Ishikawa (cell line): ENCODE measurements at regions not wholly inside any gene's neighbourhood (a gene's known extent, or its start where the extent isn't known, plus 50 kb on each side); places are given as distances from the start of the nearest gene placed in this dataset.

Experiments
- CEBPB ChIP-seq: IDR thresholded peaks from 2 replicates; pipeline ENCODE4 v1.6.1; 2012
- CREB1 ChIP-seq: IDR thresholded peaks from 2 replicates; pipeline ENCODE4 v1.6.1; 2012; ENCODE audit warnings: low read depth
- EGR1 ChIP-seq: IDR thresholded peaks from 2 replicates; pipeline ENCODE4 v1.6.1; 2012
- EP300 ChIP-seq: IDR thresholded peaks from 2 replicates; pipeline ENCODE4 v1.6.1; 2012; ENCODE audit warnings: borderline replicate concordance
- FOXM1 ChIP-seq: IDR thresholded peaks from 2 replicates; pipeline ENCODE4 v1.6.1; 2012; ENCODE audit warnings: low read depth, borderline replicate concordance
- NFIC ChIP-seq: IDR thresholded peaks from 2 replicates; pipeline ENCODE4 v1.6.1; 2012
- RAD21 ChIP-seq: IDR thresholded peaks from 2 replicates; pipeline ENCODE4 v1.6.1; 2012; ENCODE audit warnings: low read depth
- REST ChIP-seq: IDR thresholded peaks from 2 replicates; pipeline ENCODE4 v1.6.1; 2012; ENCODE audit warnings: low read depth, mild to moderate bottlenecking
- TAF1 ChIP-seq: IDR thresholded peaks from 2 replicates; pipeline ENCODE4 v1.6.1; 2012; ENCODE audit warnings: low read depth, mild to moderate bottlenecking
- TCF12 ChIP-seq: IDR thresholded peaks from 2 replicates; pipeline ENCODE4 v1.6.1; 2012; ENCODE audit warnings: low read depth
- TEAD4 ChIP-seq: IDR thresholded peaks from 2 replicates; pipeline ENCODE4 v1.6.1; 2012
- USF1 ChIP-seq: IDR thresholded peaks from 2 replicates; pipeline ENCODE4 v1.6.1; 2012
- YY1 ChIP-seq: IDR thresholded peaks from 2 replicates; pipeline ENCODE4 v1.6.1; 2012; ENCODE audit warnings: low read depth
- ZBTB7A ChIP-seq: IDR thresholded peaks from 2 replicates; pipeline ENCODE4 v1.6.1; 2012; ENCODE audit warnings: low read depth
- TF ChIP-seq, protein P1 (sequence below): IDR thresholded peaks from 2 replicates; pipeline ENCODE4 v1.6.1; 2012

- TF ChIP-seq TAF1 (no peak), RAD21 (no peak), TCF12 (no peak), EGR1 (no peak), CREB1 (no peak), FOXM1 (no peak), REST (no peak), EP300 (no peak), TEAD4 (no peak), USF1 (no peak), NFIC (no peak), CEBPB (no peak)
- TF ChIP-seq, protein P1, sequence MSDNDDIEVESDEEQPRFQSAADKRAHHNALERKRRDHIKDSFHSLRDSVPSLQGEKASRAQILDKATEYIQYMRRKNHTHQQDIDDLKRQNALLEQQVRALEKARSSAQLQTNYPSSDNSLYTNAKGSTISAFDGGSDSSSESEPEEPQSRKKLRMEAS: no peak
Observed at GRCh38 chr2:75820693-75821092, 110.0 kb upstream of the GCFC2 start.

DNA sequence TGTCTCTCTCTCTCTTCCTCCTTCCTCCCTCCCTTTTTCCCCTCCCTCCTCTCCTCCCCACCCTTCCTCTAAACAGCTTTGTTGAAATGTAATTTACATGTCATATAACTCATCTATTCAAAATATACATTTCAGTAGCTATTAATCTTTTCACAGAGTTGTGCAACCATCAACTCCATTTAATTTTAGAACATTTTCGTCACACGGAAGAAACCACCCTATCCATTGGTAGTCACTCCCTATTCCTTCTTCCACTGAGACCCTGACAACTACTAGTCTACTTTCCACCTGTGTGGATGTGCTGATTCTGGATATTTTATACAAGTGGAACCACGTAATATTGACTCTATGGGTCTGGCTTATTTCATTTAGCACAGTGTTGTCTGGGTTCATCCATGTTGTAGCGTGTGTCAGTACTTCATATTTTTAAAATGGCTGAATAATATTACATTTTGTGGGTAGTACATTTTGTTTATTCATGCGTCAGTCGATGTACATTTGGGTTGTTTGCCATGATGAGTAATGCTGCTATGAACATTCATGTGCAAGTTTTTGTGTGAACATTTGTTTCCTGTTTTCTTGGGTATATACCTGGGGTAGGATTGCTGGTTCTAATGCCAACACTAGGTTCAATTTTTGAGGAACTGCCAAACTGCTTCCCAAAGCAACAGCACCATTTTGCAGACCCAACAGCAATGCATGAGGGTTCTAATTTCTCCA lies 100.1 kb upstream of the GCFC2 start:
- TF ChIP-seq TEAD4 (no peak), RAD21 (no peak), EP300 (no peak), ZBTB7A (no peak), FOXM1 (no peak), USF1 (no peak)

- TF ChIP-seq, protein P1: no peak
- TF ChIP-seq EP300: no peak
- no peak for TF ChIP-seq USF1
- TF ChIP-seq YY1: no peak
- TF ChIP-seq TAF1: no peak
- TF ChIP-seq TCF12: no peak
- TF ChIP-seq RAD21: no peak
- no peak for TF ChIP-seq CREB1
- TF ChIP-seq TEAD4: no peak
- TF ChIP-seq REST: no peak
- no peak for TF ChIP-seq CEBPB
- no peak for TF ChIP-seq ZBTB7A
- no peak for TF ChIP-seq NFIC
- no peak for TF ChIP-seq FOXM1
- no peak for TF ChIP-seq EGR1
Observed at GRCh38 chr2:75808793-75809535, 98.2 kb upstream of the GCFC2 start.

- TF ChIP-seq CREB1 (no peak), YY1 (no peak), FOXM1 (no peak), ZBTB7A (no peak), TEAD4 (no peak), EGR1 (no peak), USF1 (no peak), TAF1 (no peak), CEBPB (no peak), REST (no peak)
- TF ChIP-seq, protein P1: no peak
Observed at GRCh38 chr2:75807992-75808391, 97.3 kb upstream of the GCFC2 start.
